ENCODE measurements at regions not wholly inside any gene's neighbourhood (a gene's known extent, or its start where the extent isn't known, plus 50 kb on each side); places are given as distances from the start of the nearest gene placed in this dataset.

- no peak for TF ChIP-seq CTCF (IDR thresholded peaks at IDR 0.05; ENCODE audit: low read depth, low read length, missing control alignments)
- H3K4me3 ChIP-seq (replicated peaks; ENCODE audit: low read depth, low read length) = no peak overlapping the region
- DNase-seq (ENCODE audit: extremely low read depth, low read depth) = no peak
Observed at GRCh38 chr7:33724201-33724600, 181.1 kb upstream of the BMPER start.

GRCh38 chr7:33725111-33726025, 180.0 kb upstream of the BMPER start:
- TF ChIP-seq CTCF (IDR thresholded peaks at IDR 0.05; ENCODE audit: low read depth, low read length, missing control alignments) = no peak
- DNase-seq (ENCODE audit: extremely low read depth, low read depth) = no peak
- H3K4me3 ChIP-seq (replicated peaks; ENCODE audit: low read depth, low read length) = no peak overlapping the region

DNA sequence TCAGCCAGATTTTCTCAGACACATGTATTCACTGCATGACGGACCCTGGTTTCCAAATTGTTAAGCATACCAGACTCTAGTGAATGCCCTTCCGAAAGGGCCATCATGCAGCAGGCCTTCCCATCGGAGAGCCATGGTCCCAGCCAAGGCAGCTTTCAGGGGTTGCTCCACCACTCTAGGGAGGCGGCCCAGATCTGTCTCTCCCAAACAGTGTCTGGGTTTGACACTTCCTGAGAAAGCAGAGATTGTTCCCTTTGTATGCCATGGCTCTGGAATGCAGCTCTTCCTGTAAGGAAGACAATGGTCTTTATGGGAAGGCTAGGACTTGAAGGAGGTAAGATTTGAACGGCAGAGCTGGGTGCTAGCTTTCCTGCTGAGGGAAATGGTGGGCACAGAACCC, 178.8 kb upstream of the BMPER start:
- no peak for DNase-seq (ENCODE audit: extremely low read depth, low read depth)
- no peak for TF ChIP-seq CTCF (IDR thresholded peaks at IDR 0.05; ENCODE audit: low read depth, low read length, missing control alignments)
- H3K4me3 ChIP-seq (replicated peaks; ENCODE audit: low read depth, low read length) = no peak overlapping the region

GRCh38 chr7:33727315-33727714, 178.0 kb upstream of the BMPER start:
- no peak overlapping the region for H3K4me3 ChIP-seq (replicated peaks; ENCODE audit: low read depth, low read length)
- no peak for DNase-seq (ENCODE audit: extremely low read depth, low read depth)
- TF ChIP-seq CTCF (IDR thresholded peaks at IDR 0.05; ENCODE audit: low read depth, low read length, missing control alignments) = no peak

DNA sequence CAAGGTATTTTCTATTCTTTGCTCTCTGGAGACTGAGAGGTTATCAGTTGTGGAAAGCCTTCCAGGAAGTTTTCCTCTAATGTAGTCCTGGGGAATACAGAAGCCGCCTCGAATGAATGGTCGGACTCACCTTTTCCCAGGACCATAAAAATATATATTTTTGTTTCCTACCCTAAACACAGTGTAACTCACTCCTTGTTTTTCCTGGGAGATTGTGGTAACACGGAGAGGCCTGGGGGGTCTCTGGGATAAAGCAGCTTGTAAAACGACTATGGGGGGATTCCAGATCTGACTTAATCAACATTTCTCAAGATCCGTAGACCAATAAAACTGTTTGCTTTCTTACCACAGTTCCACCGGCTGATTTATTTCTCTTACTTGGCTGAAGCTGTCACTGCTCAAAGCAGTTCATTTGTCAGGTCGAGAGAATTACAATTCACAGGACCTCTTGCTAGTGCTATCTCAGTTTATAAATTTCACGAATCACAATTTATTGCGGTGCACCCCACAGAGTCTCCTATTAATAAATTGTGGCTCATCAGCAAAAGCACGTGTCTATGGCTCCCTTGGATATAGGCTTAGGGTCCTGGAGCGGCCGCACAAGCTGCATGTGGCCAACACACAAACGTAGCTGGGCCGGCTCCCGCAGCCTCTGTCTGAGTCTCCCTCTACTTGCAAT, 176.3 kb upstream of the BMPER start:
- H3K4me3 ChIP-seq (replicated peaks; ENCODE audit: low read depth, low read length) = no peak overlapping the region
- TF ChIP-seq CTCF (IDR thresholded peaks at IDR 0.05; ENCODE audit: low read depth, low read length, missing control alignments) = no peak
- no peak for DNase-seq (ENCODE audit: extremely low read depth, low read depth)

GRCh38 chr7:33729726-33730125, 175.6 kb upstream of the BMPER start:
- no peak for TF ChIP-seq CTCF (IDR thresholded peaks at IDR 0.05; ENCODE audit: low read depth, low read length, missing control alignments)
- H3K4me3 ChIP-seq (replicated peaks; ENCODE audit: low read depth, low read length) = no peak overlapping the region
- no peak for DNase-seq (ENCODE audit: extremely low read depth, low read depth)
